ENCODE measurements at regions not wholly inside any gene's neighbourhood (a gene's known extent, or its start where the extent isn't known, plus 50 kb on each side); places are given as distances from the start of the nearest gene placed in this dataset.

GRCh38 chr1:195158091-195158490, 1450.1 kb downstream of the KCNT2 start:
- TF ChIP-seq, protein P1, sequence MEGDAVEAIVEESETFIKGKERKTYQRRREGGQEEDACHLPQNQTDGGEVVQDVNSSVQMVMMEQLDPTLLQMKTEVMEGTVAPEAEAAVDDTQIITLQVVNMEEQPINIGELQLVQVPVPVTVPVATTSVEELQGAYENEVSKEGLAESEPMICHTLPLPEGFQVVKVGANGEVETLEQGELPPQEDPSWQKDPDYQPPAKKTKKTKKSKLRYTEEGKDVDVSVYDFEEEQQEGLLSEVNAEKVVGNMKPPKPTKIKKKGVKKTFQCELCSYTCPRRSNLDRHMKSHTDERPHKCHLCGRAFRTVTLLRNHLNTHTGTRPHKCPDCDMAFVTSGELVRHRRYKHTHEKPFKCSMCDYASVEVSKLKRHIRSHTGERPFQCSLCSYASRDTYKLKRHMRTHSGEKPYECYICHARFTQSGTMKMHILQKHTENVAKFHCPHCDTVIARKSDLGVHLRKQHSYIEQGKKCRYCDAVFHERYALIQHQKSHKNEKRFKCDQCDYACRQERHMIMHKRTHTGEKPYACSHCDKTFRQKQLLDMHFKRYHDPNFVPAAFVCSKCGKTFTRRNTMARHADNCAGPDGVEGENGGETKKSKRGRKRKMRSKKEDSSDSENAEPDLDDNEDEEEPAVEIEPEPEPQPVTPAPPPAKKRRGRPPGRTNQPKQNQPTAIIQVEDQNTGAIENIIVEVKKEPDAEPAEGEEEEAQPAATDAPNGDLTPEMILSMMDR (IDR thresholded peaks at IDR 0.05; ENCODE audit: extremely low read depth in 1 of 2, insufficient read depth in 1 of 2, low read depth in 1 of 2, low read length in 2 of 2): no peak
- no peak for TF ChIP-seq POLR2AphosphoS5 (IDR thresholded peaks at IDR 0.05; ENCODE audit: insufficient read depth, low read depth, low read length)
- TF ChIP-seq POLR2A (IDR thresholded peaks at IDR 0.05; ENCODE audit: low read depth, low read length): no peak
- TF ChIP-seq EZH2 (IDR thresholded peaks at IDR 0.05; ENCODE audit: borderline replicate concordance, low read depth, low read length, severe bottlenecking): no peak
